ENCODE measurements at regions not wholly inside any gene's neighbourhood (a gene's known extent, or its start where the extent isn't known, plus 50 kb on each side); places are given as distances from the start of the nearest gene placed in this dataset.

- DNase-seq, result no peak
These were observed 466.1 kb downstream of the FUT8 start for GRCh38 chr14:65878586-65878985.

GRCh38 chr14:65879248-65880009 lies 466.9 kb downstream of the FUT8 start:
- DNase-seq, result peak; percentile 67

GRCh38 chr14:65880507-65880906 lies 468.0 kb downstream of the FUT8 start:
- no peak for DNase-seq

GRCh38 chr14:65881642-65882041 lies 469.1 kb downstream of the FUT8 start:
- no peak for DNase-seq

GRCh38 chr14:65888677-65889076 lies 476.1 kb downstream of the FUT8 start:
- DNase-seq, result no peak

- DNase-seq, result no peak
These were observed 479.8 kb downstream of the FUT8 start for GRCh38 chr14:65892315-65892714.

- no peak for DNase-seq
These were observed 487.6 kb downstream of the FUT8 start for GRCh38 chr14:65900164-65900563.

GRCh38 chr14:65901595-65901994 lies 489.1 kb downstream of the FUT8 start:
- DNase-seq, result no peak

- DNase-seq, result no peak
These were observed 492.5 kb downstream of the FUT8 start for GRCh38 chr14:65904988-65905387.

GRCh38 chr14:65906344-65906743 lies 493.8 kb downstream of the FUT8 start:
- DNase-seq, result no peak

GRCh38 chr14:65906948-65907347 lies 494.4 kb downstream of the FUT8 start:
- DNase-seq, result no peak

- no peak for DNase-seq
These were observed 497.7 kb downstream of the FUT8 start for GRCh38 chr14:65910108-65910786.

GRCh38 chr14:65915125-65915524 lies 502.6 kb downstream of the FUT8 start:
- DNase-seq, result peak; percentile 50

GRCh38 chr14:65916055-65916454 lies 503.5 kb downstream of the FUT8 start:
- DNase-seq, result no peak

- no peak for DNase-seq
These were observed 508.5 kb downstream of the FUT8 start for GRCh38 chr14:65920996-65921395.

GRCh38 chr14:65922142-65922541 lies 509.6 kb downstream of the FUT8 start:
- DNase-seq, result no peak

GRCh38 chr14:65926504-65926903 lies 514.0 kb downstream of the FUT8 start:
- no peak for DNase-seq

GRCh38 chr14:65926935-65927700 lies 514.6 kb downstream of the FUT8 start:
- peak; percentile 49 for DNase-seq

GRCh38 chr14:65927931-65928356 lies 515.4 kb downstream of the FUT8 start:
- DNase-seq, result peak; percentile 94

GRCh38 chr14:65928995-65929394 lies 516.5 kb downstream of the FUT8 start:
- no peak for DNase-seq

GRCh38 chr14:65933400-65934069 lies 521.0 kb downstream of the FUT8 start:
- DNase-seq, result no peak

GRCh38 chr14:65934070-65934435 lies 521.5 kb downstream of the FUT8 start:
- no peak for DNase-seq

- no peak for DNase-seq
These were observed 523.9 kb downstream of the FUT8 start for GRCh38 chr14:65936342-65936975.
